HepG2 (cell line): ENCODE measurements at regions not wholly inside any gene's neighbourhood (a gene's known extent, or its start where the extent isn't known, plus 50 kb on each side); places are given as distances from the start of the nearest gene placed in this dataset.
A peak's percentile ranks its signal among the peaks of the same experiment; 100 is the strongest.

Experiments
- ATAC-seq: fragments of 200-7000 bp; cut with Tn5 transposase; 3 replicates; pipeline ENCODE4 v1.9.1; 2020; ENCODE audit warnings: mild to moderate bottlenecking, moderate library complexity
- BruUV-seq: library from RNA; stranded (reverse); fragments of 400-500 nt; replicated peaks from 2 replicates; lab custom pipeline; 2021; lab: Mats Ljungman, UMichigan
- CTCF ChIA-PET: fragments of 300-600 bp; formaldehyde crosslinking; extraction: SDS; loops from one replicate; lab custom pipeline; 2021; ENCODE audit warnings: low total read pairs, inconsistent platforms, low intra/inter-chr PET ratio; lab: Yijun Ruan, JAX
- POLR2A ChIA-PET: fragments of 350-600 bp; sonication (Branson Sonifier 250); formaldehyde crosslinking; loops from one replicate; lab custom pipeline; 2020; ENCODE audit warnings: antibody characterized with exemption, inconsistent platforms; lab: Yijun Ruan, JAX
- DNase-seq: peaks from one replicate; pipeline ENCODE4 v3.0.0-alpha.2; 2015; ENCODE audit warnings: low spot score
- FAIRE-seq: peaks from 3 replicates; lab custom pipeline; 2011; peaks lifted over from hg19 to GRCh38; lab: Jason Lieb, UNC
- H2AFZ ChIP-seq: one replicate; pipeline ENCODE4 v1.6.1; 2011; ENCODE audit warnings: low read length, inconsistent platforms
- H3K27ac ChIP-seq: fragments of 300-600 bp; 3 replicates; pipeline ENCODE4 v1.8.0; 2011; ENCODE audit warnings: mixed run types, mild to moderate bottlenecking, mixed read lengths, low read length, inconsistent platforms; ENCODE audit not compliant: insufficient read depth; ENCODE audit errors: extremely low read length
- H3K27me3 ChIP-seq, 2 experiments: fragments of 200-600 bp in 1 of 2; 2 replicates in 1 of 2; 3 replicates in 1 of 2; pipeline versions ENCODE4 v1.6.0 to v1.8.0; 2011; ENCODE audit warnings: low read length in 2 of 2, mild to moderate bottlenecking in 2 of 2, moderate library complexity in 2 of 2, inconsistent platforms in 1 of 2; ENCODE audit not compliant: insufficient read depth in 2 of 2, control insufficient read depth in 1 of 2
- H3K36me3 ChIP-seq, 2 experiments: fragments of 200-600 bp in 1 of 2; replicated peaks in 1 of 2; 2 replicates in 1 of 2; 3 replicates in 1 of 2; pipeline versions ENCODE4 v1.5.1 to v1.8.0; 2011; ENCODE audit warnings: low read length in 2 of 2, inconsistent platforms in 1 of 2; ENCODE audit not compliant: insufficient read depth in 2 of 2, control insufficient read depth in 1 of 2
- H3K4me1 ChIP-seq: 2 replicates; pipeline ENCODE4 v1.5.1; 2012; ENCODE audit warnings: low read length, inconsistent platforms; ENCODE audit not compliant: insufficient read depth
- H3K4me2 ChIP-seq: 2 replicates; pipeline ENCODE4 v1.6.0; 2011; ENCODE audit warnings: low read depth, low read length, inconsistent platforms
- H3K4me3 ChIP-seq, 3 experiments: fragments of 200-600 bp in 1 of 3; sonication (generic), shearing (Covaris generic) in 1 of 3; replicated peaks in 1 of 3; 2 replicates each; pipeline ENCODE4 v1.5.1; 2011 to 2016; ENCODE audit warnings: low read length in 3 of 3, inconsistent platforms in 2 of 3, low read depth in 2 of 3, mild to moderate bottlenecking in 2 of 3, control low read depth in 1 of 3, mixed read lengths in 1 of 3; ENCODE audit not compliant: insufficient read depth in 1 of 3
- H3K79me2 ChIP-seq: one replicate; pipeline ENCODE4 v1.6.1; 2011; ENCODE audit warnings: low read length, inconsistent platforms; ENCODE audit not compliant: insufficient read depth
- H3K9ac ChIP-seq: 2 replicates; pipeline ENCODE4 v1.6.0; 2011; ENCODE audit warnings: mild to moderate bottlenecking, low read depth, low read length, inconsistent platforms; ENCODE audit not compliant: insufficient read depth
- H3K9me3 ChIP-seq: 2 replicates; pipeline ENCODE4 v1.5.1; 2012; ENCODE audit warnings: mild to moderate bottlenecking, low read length
- H4K20me1 ChIP-seq: 2 replicates; pipeline ENCODE4 v1.6.0; 2011; ENCODE audit warnings: inconsistent platforms, mild to moderate bottlenecking, low read length, moderate library complexity; ENCODE audit not compliant: insufficient read depth
- CCDC6 ChIP-seq: sonication (generic); formaldehyde crosslinking; IDR thresholded peaks from 2 replicates; pipeline ENCODE4 v1.8.1; 2022; ENCODE audit warnings: mild to moderate bottlenecking, missing genetic modification reagents, moderate library complexity
- CEBPB ChIP-seq: IDR thresholded peaks from 2 replicates; pipeline ENCODE4 v1.6.1; 2011; ENCODE audit warnings: low read depth, low read length, improper control_type of control experiment, borderline replicate concordance
- JDP2 ChIP-seq: sonication (generic); formaldehyde crosslinking; IDR thresholded peaks from 2 replicates; pipeline ENCODE4 v1.8.1; 2022; ENCODE audit warnings: missing genetic modification reagents, borderline replicate concordance
- NFE2L1 ChIP-seq: sonication (generic); formaldehyde crosslinking; IDR thresholded peaks from 2 replicates; pipeline ENCODE4 v1.4.0; 2020; ENCODE audit warnings: missing genetic modification reagents, mild to moderate bottlenecking, borderline replicate concordance
- PAX8 ChIP-seq: sonication (generic); formaldehyde crosslinking; IDR thresholded peaks from 2 replicates; pipeline ENCODE4 v1.8.0; 2022; ENCODE audit warnings: mild to moderate bottlenecking, missing genetic modification reagents, borderline replicate concordance
- RNF2 ChIP-seq: fragments of 450-650 bp; conservative IDR thresholded peaks from 2 replicates; pipeline ENCODE4 v1.6.1; 2016; ENCODE audit warnings: low read depth
- ZBTB49 ChIP-seq: sonication (generic); formaldehyde crosslinking; IDR thresholded peaks from 2 replicates; pipeline ENCODE4 v1.4.0; 2020; ENCODE audit warnings: missing genetic modification reagents, borderline replicate concordance
- ZFP36L2 ChIP-seq: sonication (generic); formaldehyde crosslinking; IDR thresholded peaks from 2 replicates; pipeline ENCODE4 v1.4.0; 2020; ENCODE audit warnings: missing genetic modification reagents
- ZNF430 ChIP-seq: sonication (generic); formaldehyde crosslinking; IDR thresholded peaks from 2 replicates; pipeline ENCODE4 v1.9.0; 2021; ENCODE audit warnings: mild to moderate bottlenecking, missing genetic modification reagents
- WGBS: methylation state at CpG from one replicate; pipeline ENCODE4 v1.1.6; 2017; ENCODE audit warnings: low lambda C conversion rate; 5-methylcytosine and 5-hydroxymethylcytosine counted together
- in situ Hi-C: cut with HindIII; loops from 2 replicates; pipeline ENCODE4 v1.10.0; 2017; ENCODE audit warnings: low pct_unique_long_range_greater_than_20kb; ENCODE audit not compliant: extremely low pct_ligation_motif_present
- intact Hi-C: fragments of 100-400 bp; cut with micrococcal nuclease; formaldehyde crosslinking; loops from one replicate; pipeline ENCODE4 v1.10.0; 2022; ENCODE audit not compliant: unreplicated experiment

- TF ChIP-seq RNF2 (no peak), PAX8 (CRISPR knock-in tag) (no peak)
- TF ChIP-seq, all 625 proteins: peak for 0
Measured at GRCh38 chr5:4158750-4159447, 563.3 kb downstream of the IRX1 start (continued).

- Histone ChIP-seq H3K4me3 (no peak overlapping the region), H3K27ac (no peak overlapping the region), H3K79me2 (no peaks in the 10 kb centered on the region), H3K4me2 (no peak overlapping the region)
- intact Hi-C loops: no loop called here
- no peak for DNase-seq
- no peak for TF ChIP-seq ZBTB49 (CRISPR knock-in tag)
- TF ChIP-seq ZNF430 (CRISPR knock-in tag): no peak
- no peak for TF ChIP-seq NFE2L1 (CRISPR knock-in tag)
- TF ChIP-seq CEBPB: peak; percentile 29; the same call in 1 of the 2 replicates
- no peak for TF ChIP-seq ZFP36L2
- TF ChIP-seq JDP2 (CRISPR knock-in tag): no peak
- TF ChIP-seq CCDC6 (CRISPR knock-in tag): no peak
- TF ChIP-seq, all 625 proteins: peak for 1
- 8% methylated on average over 5 of the region's 5 CpGs for WGBS
- H3K27me3 ChIP-seq: no peaks in the 10 kb centered on the region
- POLR2A ChIA-PET: no interaction called here
- ATAC-seq (no peak), FAIRE-seq (no peak)
- H4K20me1 ChIP-seq: no peaks in the 10 kb centered on the region
- H3K9me3 ChIP-seq: peaks cover 68% of the 10 kb centered on the region
- in situ Hi-C loops: no loop called here
- H3K36me3 ChIP-seq: no peaks in the 10 kb centered on the region
- no peak overlapping the region for H3K9ac ChIP-seq
- no peak overlapping the region for H2AFZ ChIP-seq
- no TSS peak for BruUV-seq
- no peaks in the 10 kb centered on the region for H3K4me1 ChIP-seq
- CTCF ChIA-PET: no interaction called here
Measured at GRCh38 chr5:4159681-4160080, 564.0 kb downstream of the IRX1 start.
